ENCODE measurements at regions not wholly inside any gene's neighbourhood (a gene's known extent, or its start where the extent isn't known, plus 50 kb on each side); places are given as distances from the start of the nearest gene placed in this dataset.

DNA sequence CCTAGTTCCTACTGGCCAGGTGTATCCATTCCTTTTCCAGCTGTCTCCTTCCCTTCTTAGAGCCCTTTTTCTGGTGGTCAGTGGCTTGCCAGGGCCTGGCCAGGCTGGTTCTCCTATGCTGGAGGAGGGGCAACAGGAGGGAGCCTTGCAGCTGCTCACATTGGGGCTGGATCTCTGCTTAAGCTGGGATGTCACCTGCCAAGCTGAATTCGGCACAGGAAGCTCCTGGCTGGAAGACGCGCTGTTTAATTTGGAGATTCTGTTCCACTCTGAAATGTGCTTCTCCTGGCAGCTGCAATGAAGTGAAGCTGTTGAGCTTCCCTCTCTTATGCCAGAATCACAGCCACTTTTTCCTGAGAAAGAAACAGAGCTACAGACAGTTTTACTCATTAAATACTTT, 56.0 kb upstream of the POU3F1 start:
- Histone ChIP-seq H3K4me3 (ENCODE audit: severe bottlenecking) (no peak overlapping the region), H3K36me3 (ENCODE audit: low read depth) (no peaks in the 10 kb centered on the region), H3K27ac (ENCODE audit: poor library complexity, severe bottlenecking) (no peak overlapping the region), H3K9me3 (ENCODE audit: severe bottlenecking) (no peaks in the 10 kb centered on the region), H3K4me1 (ENCODE audit: insufficient read depth, poor library complexity, severe bottlenecking) (no peaks in the 10 kb centered on the region), H3K27me3 (ENCODE audit: insufficient read depth, poor library complexity, severe bottlenecking) (no peaks in the 10 kb centered on the region)
- ATAC-seq (ENCODE audit: low read depth) (no peak), DNase-seq (ENCODE audit: low spot score) (no peak)
- no peak for TF ChIP-seq CTCF (IDR thresholded peaks at IDR 0.05; ENCODE audit: poor library complexity, severe bottlenecking)

DNA sequence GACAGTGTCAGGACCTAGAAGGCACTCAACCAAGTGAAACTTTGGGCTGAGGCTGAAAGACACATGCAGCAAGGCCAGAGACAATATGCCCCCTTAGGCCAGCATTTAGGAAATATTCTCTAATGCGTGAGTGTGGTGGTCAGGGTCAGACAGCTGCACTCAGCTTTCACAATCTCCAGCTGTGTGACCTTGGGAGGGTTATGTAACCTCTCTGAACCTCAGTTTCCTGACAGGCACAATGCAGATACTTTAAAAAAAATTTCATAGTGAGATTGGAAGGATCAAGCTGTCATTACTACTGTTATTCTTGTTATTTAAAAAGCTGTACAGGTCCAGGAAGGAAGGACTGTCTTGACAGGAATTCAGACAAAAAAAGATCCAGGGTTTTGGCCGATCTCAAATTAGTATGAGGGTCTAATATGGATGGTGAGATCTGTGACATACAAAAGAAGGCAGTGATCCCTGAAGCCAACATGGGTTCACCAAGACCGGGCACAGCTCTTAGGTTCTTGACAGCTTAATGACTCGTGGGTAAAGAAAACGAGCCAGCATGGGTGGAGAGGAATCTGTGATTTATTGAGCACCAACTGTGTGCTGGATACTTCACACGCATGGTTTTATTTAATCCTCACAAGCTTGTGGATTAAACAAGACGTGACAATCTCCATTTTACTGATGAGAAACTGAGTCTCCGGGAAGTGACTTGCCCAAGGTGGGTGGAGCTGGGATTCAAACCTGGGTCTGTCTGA, 54.6 kb upstream of the POU3F1 start:
- no peak overlapping the region for H3K4me3 ChIP-seq (ENCODE audit: severe bottlenecking)
- DNase-seq (ENCODE audit: low spot score) (no peak), ATAC-seq (ENCODE audit: low read depth) (no peak)
- no peaks in the 10 kb centered on the region for H3K9me3 ChIP-seq (ENCODE audit: severe bottlenecking)
- no peak for TF ChIP-seq CTCF (IDR thresholded peaks at IDR 0.05; ENCODE audit: poor library complexity, severe bottlenecking)
- no peaks in the 10 kb centered on the region for H3K36me3 ChIP-seq (ENCODE audit: low read depth)
- H3K4me1 ChIP-seq (ENCODE audit: insufficient read depth, poor library complexity, severe bottlenecking): no peaks in the 10 kb centered on the region
- H3K27me3 ChIP-seq (ENCODE audit: insufficient read depth, poor library complexity, severe bottlenecking): no peaks in the 10 kb centered on the region
- H3K27ac ChIP-seq (ENCODE audit: poor library complexity, severe bottlenecking): no peak overlapping the region

- DNase-seq (ENCODE audit: low spot score): no peak
- no peaks in the 10 kb centered on the region for H3K4me1 ChIP-seq (ENCODE audit: insufficient read depth, poor library complexity, severe bottlenecking)
- no peak for TF ChIP-seq CTCF (IDR thresholded peaks at IDR 0.05; ENCODE audit: poor library complexity, severe bottlenecking)
- ATAC-seq (ENCODE audit: low read depth): no peak
- no peaks in the 10 kb centered on the region for H3K27me3 ChIP-seq (ENCODE audit: insufficient read depth, poor library complexity, severe bottlenecking)
- H3K27ac ChIP-seq (ENCODE audit: poor library complexity, severe bottlenecking): no peak overlapping the region
- no peak overlapping the region for H3K4me3 ChIP-seq (ENCODE audit: severe bottlenecking)
- H3K36me3 ChIP-seq (ENCODE audit: low read depth): no peaks in the 10 kb centered on the region
- H3K9me3 ChIP-seq (ENCODE audit: severe bottlenecking): no peaks in the 10 kb centered on the region
These were observed 51.7 kb upstream of the POU3F1 start for GRCh38 chr1:38098101-38098847.

GRCh38 chr1:38097284-38097898, 50.8 kb upstream of the POU3F1 start:
- H3K4me1 ChIP-seq (ENCODE audit: insufficient read depth, poor library complexity, severe bottlenecking): no peaks in the 10 kb centered on the region
- H3K27me3 ChIP-seq (ENCODE audit: insufficient read depth, poor library complexity, severe bottlenecking): no peaks in the 10 kb centered on the region
- no peak overlapping the region for H3K4me3 ChIP-seq (ENCODE audit: severe bottlenecking)
- no peak for ATAC-seq (ENCODE audit: low read depth)
- no peak overlapping the region for H3K27ac ChIP-seq (ENCODE audit: poor library complexity, severe bottlenecking)
- no peak for DNase-seq (ENCODE audit: low spot score)
- no peaks in the 10 kb centered on the region for H3K36me3 ChIP-seq (ENCODE audit: low read depth)
- no peaks in the 10 kb centered on the region for H3K9me3 ChIP-seq (ENCODE audit: severe bottlenecking)
- no peak for TF ChIP-seq CTCF (IDR thresholded peaks at IDR 0.05; ENCODE audit: poor library complexity, severe bottlenecking)

Measured in RWPE2 (cell line).